DND-41 (cell line): ENCODE measurements at regions not wholly inside any gene's neighbourhood (a gene's known extent, or its start where the extent isn't known, plus 50 kb on each side); places are given as distances from the start of the nearest gene placed in this dataset.

Experiments used
- EZH2 ChIP-seq: IDR thresholded peaks from 3 replicates; pipeline ENCODE4 v1.6.1; 2012; ENCODE audit warnings: borderline replicate concordance, low read depth, mild to moderate bottlenecking, moderate library complexity, low read length, inconsistent platforms; ENCODE audit not compliant: severe bottlenecking
- TF ChIP-seq, protein P1 (sequence below): IDR thresholded peaks from 2 replicates; pipeline ENCODE4 v1.5.1; 2012; ENCODE audit warnings: borderline replicate concordance, low read length, moderate library complexity, mild to moderate bottlenecking; ENCODE audit not compliant: poor library complexity, severe bottlenecking; ENCODE audit errors: extremely low read depth

DNA sequence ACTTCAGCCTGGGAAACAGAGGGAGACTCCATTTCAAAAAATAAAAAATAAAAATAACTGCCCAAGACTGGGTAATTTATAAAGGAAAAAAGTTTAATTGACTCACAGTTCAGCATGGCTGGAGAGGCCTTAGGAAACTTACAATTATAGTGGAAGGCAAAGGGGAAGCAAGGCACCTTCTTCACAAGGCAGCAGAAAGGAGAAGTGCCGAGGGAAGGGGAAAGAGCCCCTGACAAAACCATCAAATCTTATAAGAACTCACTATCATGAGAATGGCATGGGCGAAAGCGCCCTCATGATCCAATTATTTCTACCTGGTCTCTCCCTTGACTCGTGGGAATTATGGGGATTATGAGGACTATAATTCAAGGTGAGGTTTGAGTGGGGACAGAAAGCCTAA is 95.5 kb upstream of the LGSN start:
- TF ChIP-seq, protein P1, sequence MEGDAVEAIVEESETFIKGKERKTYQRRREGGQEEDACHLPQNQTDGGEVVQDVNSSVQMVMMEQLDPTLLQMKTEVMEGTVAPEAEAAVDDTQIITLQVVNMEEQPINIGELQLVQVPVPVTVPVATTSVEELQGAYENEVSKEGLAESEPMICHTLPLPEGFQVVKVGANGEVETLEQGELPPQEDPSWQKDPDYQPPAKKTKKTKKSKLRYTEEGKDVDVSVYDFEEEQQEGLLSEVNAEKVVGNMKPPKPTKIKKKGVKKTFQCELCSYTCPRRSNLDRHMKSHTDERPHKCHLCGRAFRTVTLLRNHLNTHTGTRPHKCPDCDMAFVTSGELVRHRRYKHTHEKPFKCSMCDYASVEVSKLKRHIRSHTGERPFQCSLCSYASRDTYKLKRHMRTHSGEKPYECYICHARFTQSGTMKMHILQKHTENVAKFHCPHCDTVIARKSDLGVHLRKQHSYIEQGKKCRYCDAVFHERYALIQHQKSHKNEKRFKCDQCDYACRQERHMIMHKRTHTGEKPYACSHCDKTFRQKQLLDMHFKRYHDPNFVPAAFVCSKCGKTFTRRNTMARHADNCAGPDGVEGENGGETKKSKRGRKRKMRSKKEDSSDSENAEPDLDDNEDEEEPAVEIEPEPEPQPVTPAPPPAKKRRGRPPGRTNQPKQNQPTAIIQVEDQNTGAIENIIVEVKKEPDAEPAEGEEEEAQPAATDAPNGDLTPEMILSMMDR = no peak
- no peak for TF ChIP-seq EZH2
